Ectodermal cell (in vitro differentiated cells): ENCODE measurements at regions not wholly inside any gene's neighbourhood (a gene's known extent, or its start where the extent isn't known, plus 50 kb on each side); places are given as distances from the start of the nearest gene placed in this dataset.

ENCODE experiments used
- H3K27ac ChIP-seq: 2 replicates; pipeline ENCODE4 v1.7.0; 2013; ENCODE audit warnings: mild to moderate bottlenecking, low read depth, low read length; ENCODE audit not compliant: insufficient read depth, poor library complexity, severe bottlenecking
- H3K27me3 ChIP-seq: 2 replicates; pipeline ENCODE4 v1.7.0; 2013; ENCODE audit warnings: mild to moderate bottlenecking, low read length; ENCODE audit not compliant: insufficient read depth, control insufficient read depth, poor library complexity, severe bottlenecking
- H3K36me3 ChIP-seq: one replicate; pipeline ENCODE4 v1.7.0; 2013; ENCODE audit warnings: low read length; ENCODE audit not compliant: control insufficient read depth, insufficient read depth
- H3K4me1 ChIP-seq: one replicate; pipeline ENCODE4 v1.7.0; 2013; ENCODE audit warnings: low read length; ENCODE audit not compliant: control insufficient read depth, insufficient read depth
- H3K4me3 ChIP-seq: 2 replicates; pipeline ENCODE4 v1.7.0; 2013; ENCODE audit warnings: low read depth, low read length, control low read depth; ENCODE audit not compliant: insufficient read depth
- H3K9me3 ChIP-seq: 2 replicates; pipeline ENCODE4 v1.7.0; 2013; ENCODE audit warnings: mild to moderate bottlenecking, low read length, moderate library complexity; ENCODE audit not compliant: control insufficient read depth
- whole genome bisulfite sequencing, 2 experiments: methylation state at CpG; one replicate each; pipeline ENCODE4 v1.1.7; 2013; ENCODE audit warnings: missing lambda C conversion rate in 2 of 2; 5-methylcytosine and 5-hydroxymethylcytosine counted together

DNA sequence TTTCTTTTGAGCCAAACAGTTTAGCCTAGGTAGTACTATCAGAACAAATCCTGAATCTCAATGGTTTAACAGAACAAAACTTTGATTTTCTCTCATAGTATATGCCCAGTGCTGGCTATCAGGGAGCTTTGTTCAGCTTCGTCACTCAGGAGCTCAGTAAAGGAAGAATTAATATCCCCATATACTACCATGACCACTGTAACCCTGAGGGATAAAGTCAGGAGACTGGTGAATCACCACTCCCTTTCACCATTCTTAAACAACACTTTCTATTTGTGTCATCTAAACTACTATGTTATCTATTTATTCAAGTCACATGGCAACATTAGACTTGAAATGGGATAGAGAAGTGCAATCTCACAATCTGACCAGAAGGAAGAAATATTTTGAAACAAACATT, 522.6 kb upstream of the COX7C start:
- WGBS, 2 experiments = 83 to 91% methylated on average over 1 of the region's 1 CpG
- Histone ChIP-seq H3K4me3 (no peak overlapping the region), H3K27ac (no peak overlapping the region), H3K27me3 (no peaks in the 10 kb centered on the region), H3K9me3 (no peaks in the 10 kb centered on the region), H3K4me1 (no peaks in the 10 kb centered on the region), H3K36me3 (no peaks in the 10 kb centered on the region)

DNA sequence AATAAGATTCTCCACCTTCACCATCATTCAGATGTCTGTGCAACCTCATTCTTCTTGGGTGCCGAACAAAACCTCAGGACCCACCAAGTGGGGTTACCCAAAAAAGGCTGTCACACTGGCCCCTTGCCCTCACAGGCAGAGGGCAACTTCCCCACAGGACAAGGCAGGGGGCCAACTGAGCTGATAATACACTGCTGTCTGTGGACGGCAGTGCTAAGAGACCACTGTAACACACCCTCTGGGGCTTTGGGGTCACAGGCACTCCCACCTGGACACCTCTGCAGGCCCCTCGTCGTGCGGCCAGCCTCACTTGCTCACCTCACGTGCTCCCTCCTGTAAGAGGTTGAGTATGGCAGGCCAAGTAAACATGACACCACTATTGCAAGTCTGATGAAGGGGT, 515.8 kb upstream of the COX7C start:
- Histone ChIP-seq H3K4me1 (no peaks in the 10 kb centered on the region), H3K36me3 (no peaks in the 10 kb centered on the region), H3K4me3 (no peak overlapping the region), H3K27ac (no peak overlapping the region), H3K9me3 (no peaks in the 10 kb centered on the region), H3K27me3 (no peaks in the 10 kb centered on the region)
- 89 to 90% methylated on average over 6 of the region's 6 CpGs for WGBS, 2 experiments

DNA sequence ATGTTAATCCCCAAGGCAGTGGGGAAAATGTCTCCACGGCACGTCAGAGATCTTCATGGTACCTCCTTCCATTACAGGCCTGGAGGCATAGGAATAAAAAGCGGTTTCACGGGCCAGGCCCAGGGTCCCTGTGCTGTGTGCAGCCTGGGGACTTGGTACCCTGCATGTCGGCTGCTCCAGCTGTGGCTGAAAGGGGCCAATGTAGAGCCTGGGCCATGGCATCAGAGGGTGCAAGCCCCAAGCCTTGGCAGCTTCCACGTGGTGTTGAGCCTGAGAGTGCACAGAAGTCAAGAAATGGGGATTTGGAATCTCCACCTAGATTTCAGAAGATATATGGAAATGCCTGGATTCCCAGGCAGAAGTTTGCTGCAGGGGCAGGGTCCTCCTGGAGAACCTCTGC, 508.9 kb upstream of the COX7C start:
- H3K27ac ChIP-seq = no peak overlapping the region
- H3K36me3 ChIP-seq = no peaks in the 10 kb centered on the region
- no peak overlapping the region for H3K4me3 ChIP-seq
- H3K27me3 ChIP-seq = no peaks in the 10 kb centered on the region
- H3K9me3 ChIP-seq = no peaks in the 10 kb centered on the region
- no peaks in the 10 kb centered on the region for H3K4me1 ChIP-seq
- whole genome bisulfite sequencing, 2 experiments = 92 to 93% methylated on average over 6 of the region's 6 CpGs

DNA sequence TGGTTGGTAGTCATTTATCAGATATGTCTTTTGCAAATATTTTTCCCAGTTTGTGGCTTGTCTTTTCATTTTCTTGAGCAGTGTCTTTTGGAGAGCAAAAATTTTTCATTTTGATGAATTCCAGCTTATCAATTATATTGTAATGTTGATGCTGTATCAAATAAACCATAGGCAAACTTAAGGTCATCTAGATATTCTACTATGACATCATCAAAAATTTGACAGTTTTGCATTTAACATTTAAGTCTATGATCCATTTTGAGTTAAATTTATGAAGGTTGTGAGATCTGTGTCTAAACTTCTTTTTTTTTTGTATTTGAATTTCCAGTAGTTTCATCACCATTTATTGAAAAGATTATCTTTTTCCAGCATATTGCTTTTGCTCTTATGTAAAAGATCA, 505.5 kb upstream of the COX7C start:
- H3K4me3 ChIP-seq = no peak overlapping the region
- no peaks in the 10 kb centered on the region for H3K9me3 ChIP-seq
- no peaks in the 10 kb centered on the region for H3K36me3 ChIP-seq
- no peak overlapping the region for H3K27ac ChIP-seq
- H3K27me3 ChIP-seq = no peaks in the 10 kb centered on the region
- H3K4me1 ChIP-seq = no peaks in the 10 kb centered on the region

DNA sequence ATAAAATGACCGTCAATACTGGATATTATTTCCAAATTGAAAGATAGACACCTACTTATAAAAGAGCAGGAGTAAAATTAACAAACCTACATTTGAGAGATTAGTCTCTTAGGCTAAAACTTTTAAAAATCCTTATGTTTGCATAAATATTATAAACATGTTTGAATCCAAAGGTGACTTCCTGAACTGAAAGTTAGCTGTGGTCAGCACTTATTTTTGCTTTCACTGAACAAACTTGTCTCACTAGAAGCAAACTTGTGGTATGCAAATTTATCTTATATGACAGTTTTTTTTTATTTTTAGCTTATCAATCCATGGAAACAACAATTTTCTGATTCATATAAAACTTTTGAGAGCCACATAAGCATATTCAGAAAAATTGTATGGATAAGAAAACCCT, 502.6 kb upstream of the COX7C start:
- no peak overlapping the region for H3K27ac ChIP-seq
- no peaks in the 10 kb centered on the region for H3K4me1 ChIP-seq
- no peaks in the 10 kb centered on the region for H3K9me3 ChIP-seq
- no peaks in the 10 kb centered on the region for H3K36me3 ChIP-seq
- 80% methylated on average over 1 of the region's 1 CpG; no CpG with 5 or more reads in 1 of the 2 experiments for WGBS, 2 experiments
- H3K4me3 ChIP-seq = no peak overlapping the region
- no peaks in the 10 kb centered on the region for H3K27me3 ChIP-seq

DNA sequence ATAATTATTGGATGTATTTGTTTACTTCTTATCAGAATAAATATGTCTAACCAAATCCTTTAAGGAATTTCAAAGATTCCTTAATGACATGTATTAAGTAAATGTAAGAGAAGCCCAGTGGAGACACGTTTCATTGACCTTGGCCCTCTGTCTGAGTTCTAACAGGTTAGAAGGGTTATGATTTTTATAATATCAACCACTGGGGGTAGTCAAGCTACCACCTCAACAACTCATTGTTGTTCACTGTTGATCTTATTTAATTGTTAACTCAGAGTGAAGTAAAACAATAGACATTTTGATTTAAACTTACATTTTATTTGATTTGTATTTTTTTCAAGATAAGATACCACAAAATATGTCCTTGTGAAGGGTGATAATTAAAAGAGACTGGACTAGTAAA, 499.2 kb upstream of the COX7C start:
- H3K36me3 ChIP-seq = no peaks in the 10 kb centered on the region
- no peaks in the 10 kb centered on the region for H3K27me3 ChIP-seq
- H3K9me3 ChIP-seq = no peaks in the 10 kb centered on the region
- H3K4me1 ChIP-seq = no peaks in the 10 kb centered on the region
- H3K4me3 ChIP-seq = no peak overlapping the region
- H3K27ac ChIP-seq = no peak overlapping the region
- 86% methylated on average over 1 of the region's 1 CpG; no CpG with 5 or more reads in 1 of the 2 experiments for WGBS, 2 experiments

DNA sequence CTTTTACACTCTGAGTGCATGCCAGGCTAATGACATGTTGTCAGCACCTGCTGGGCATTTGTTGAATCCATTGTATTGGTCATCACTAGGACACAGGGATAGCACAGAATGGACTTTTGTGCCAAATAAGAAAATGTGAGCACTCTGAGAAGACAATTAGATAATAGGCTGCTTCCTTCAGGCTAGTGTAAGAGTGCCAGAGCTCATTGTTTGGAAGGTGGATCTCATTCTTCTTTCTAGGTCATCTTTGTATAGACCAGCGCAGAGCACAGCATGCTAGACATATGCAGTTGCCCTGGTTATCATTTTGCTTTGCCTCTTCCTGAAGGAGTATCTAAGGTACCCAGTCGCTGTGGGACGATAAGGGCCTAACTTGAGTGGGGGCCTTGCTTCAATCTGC, 493.4 kb upstream of the COX7C start:
- no peaks in the 10 kb centered on the region for H3K36me3 ChIP-seq
- no peak overlapping the region for H3K4me3 ChIP-seq
- no peaks in the 10 kb centered on the region for H3K27me3 ChIP-seq
- H3K4me1 ChIP-seq = no peaks in the 10 kb centered on the region
- H3K27ac ChIP-seq = no peak overlapping the region
- no peaks in the 10 kb centered on the region for H3K9me3 ChIP-seq
- WGBS, 2 experiments = 96 to 98% methylated on average over 3 of the region's 3 CpGs

DNA sequence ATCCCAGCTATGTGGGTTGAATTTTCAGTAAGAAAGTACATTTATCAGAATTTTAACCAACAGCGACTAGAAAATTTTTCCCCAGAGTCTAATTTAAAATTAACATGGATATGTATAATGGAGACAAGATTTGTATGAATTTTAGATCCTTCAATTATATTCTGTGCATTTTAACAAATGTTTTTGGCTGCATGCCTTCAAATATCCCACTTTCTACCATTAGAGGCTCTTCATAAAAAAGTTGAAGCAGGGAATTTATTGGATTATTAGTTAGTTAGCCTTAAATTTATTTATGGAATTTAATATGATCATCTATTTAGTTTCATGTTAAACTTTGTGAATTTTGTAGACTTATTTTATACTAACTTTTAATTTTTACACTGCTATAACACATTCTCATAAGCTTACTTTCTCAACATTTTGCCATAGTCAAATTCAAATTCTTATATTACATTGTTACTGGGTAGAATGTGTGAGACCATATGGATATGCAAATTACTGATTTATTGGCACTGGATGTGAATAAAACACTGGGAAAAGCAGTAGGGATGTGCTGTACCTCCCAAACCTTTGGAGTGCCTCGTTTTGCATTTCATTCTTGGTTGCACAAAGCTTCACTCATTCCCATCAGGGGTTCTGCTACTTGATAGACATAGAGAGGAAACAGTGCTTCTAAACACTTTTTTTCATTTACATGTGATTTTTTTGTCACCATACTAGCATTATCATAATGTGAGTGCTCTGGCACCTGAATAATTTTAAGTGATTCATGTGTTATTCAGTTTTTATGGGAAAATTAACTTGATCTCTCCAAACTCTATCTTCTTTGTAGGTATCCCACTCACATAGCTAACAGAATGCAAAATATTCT, 491.8 kb upstream of the COX7C start:
- WGBS, 2 experiments = 43% methylated on average over 1 of the region's 2 CpGs

DNA sequence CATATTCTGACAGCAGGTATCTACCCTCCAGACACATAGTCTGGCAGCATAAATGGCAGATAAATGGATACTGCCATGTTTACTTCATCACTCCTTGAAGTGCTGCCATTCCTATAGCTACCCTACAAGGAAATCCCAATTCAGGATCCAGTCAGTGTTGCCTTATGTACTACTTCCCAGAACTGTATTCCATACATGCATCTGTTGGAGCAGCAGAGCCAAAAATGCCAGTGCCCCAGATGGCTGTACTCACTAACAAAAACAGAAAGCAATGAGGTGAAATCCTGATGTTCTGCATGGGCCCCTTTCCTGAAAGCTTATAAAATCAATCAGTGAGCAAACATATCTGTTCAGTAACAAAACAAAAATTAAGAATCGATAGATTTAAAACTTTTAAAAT, 490.0 kb upstream of the COX7C start:
- WGBS, 2 experiments = no CpG with 5 or more reads among the region's 1 CpG
- H3K27ac ChIP-seq = no peak overlapping the region
- no peak overlapping the region for H3K4me3 ChIP-seq
- H3K9me3 ChIP-seq = no peaks in the 10 kb centered on the region
- no peaks in the 10 kb centered on the region for H3K36me3 ChIP-seq
- H3K4me1 ChIP-seq = no peaks in the 10 kb centered on the region
- no peaks in the 10 kb centered on the region for H3K27me3 ChIP-seq

More for the DNA sequence above, 491.8 kb upstream of the COX7C start:
- Histone ChIP-seq H3K4me1 (no peaks in the 10 kb centered on the region), H3K4me3 (no peak overlapping the region), H3K9me3 (no peaks in the 10 kb centered on the region), H3K27ac (no peak overlapping the region), H3K27me3 (no peaks in the 10 kb centered on the region), H3K36me3 (no peaks in the 10 kb centered on the region)

DNA sequence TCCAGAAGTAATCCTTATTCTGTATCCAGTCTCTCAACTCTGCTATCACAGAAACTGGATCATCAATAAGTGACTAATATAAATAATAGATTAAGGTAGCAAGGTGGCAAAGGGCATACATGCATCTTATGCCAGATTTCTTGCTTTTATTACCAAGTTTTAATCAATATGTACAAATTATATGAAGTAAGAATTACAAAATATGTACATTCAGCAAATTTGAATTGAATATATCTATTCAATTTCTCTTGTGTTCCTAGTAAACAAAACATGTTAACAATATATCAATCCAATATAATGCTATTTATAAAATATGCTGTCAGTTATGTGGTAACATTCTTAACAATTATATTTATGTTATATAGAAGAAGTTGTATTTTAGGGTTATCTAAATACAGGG, 488.7 kb upstream of the COX7C start:
- Histone ChIP-seq H3K9me3 (no peaks in the 10 kb centered on the region), H3K4me1 (no peaks in the 10 kb centered on the region), H3K27ac (no peak overlapping the region), H3K27me3 (no peaks in the 10 kb centered on the region), H3K4me3 (no peak overlapping the region), H3K36me3 (no peaks in the 10 kb centered on the region)
